ENCODE measurements at regions not wholly inside any gene's neighbourhood (a gene's known extent, or its start where the extent isn't known, plus 50 kb on each side); places are given as distances from the start of the nearest gene placed in this dataset.
"Not testable (repeated sequence)": the region's sequence is repeated elsewhere in the genome, so short reads cannot be mapped to it uniquely, and the experiment has no call there.

GRCh38 chrX:50967736-50968135 lies 57.2 kb downstream of the BMP15 start:
- DNase-seq (ENCODE audit: low spot score) = no peak

GRCh38 chrX:50968871-50969635 lies 58.5 kb downstream of the BMP15 start:
- not testable (repeated sequence) for DNase-seq (ENCODE audit: low spot score)

- no peak for DNase-seq (ENCODE audit: low spot score)
These were observed 60.9 kb downstream of the BMP15 start for GRCh38 chrX:50971395-50971794.

GRCh38 chrX:50973199-50973598 lies 62.7 kb downstream of the BMP15 start:
- DNase-seq (ENCODE audit: low spot score) = no peak

GRCh38 chrX:50978920-50979682 lies 68.6 kb downstream of the BMP15 start:
- DNase-seq (ENCODE audit: low spot score) = no peak

- DNase-seq (ENCODE audit: low spot score) = no peak
These were observed 69.7 kb downstream of the BMP15 start for GRCh38 chrX:50980251-50980650.

GRCh38 chrX:50988649-50989048 lies 78.1 kb downstream of the BMP15 start:
- peak; percentile 15 for DNase-seq (ENCODE audit: low spot score)

GRCh38 chrX:50996930-50997329 lies 86.4 kb downstream of the BMP15 start:
- DNase-seq (ENCODE audit: low spot score) = no peak

GRCh38 chrX:51000384-51000783 lies 89.8 kb downstream of the BMP15 start:
- DNase-seq (ENCODE audit: low spot score) = not testable (repeated sequence)

GRCh38 chrX:51001733-51002632 lies 91.4 kb downstream of the BMP15 start:
- DNase-seq (ENCODE audit: low spot score) = not testable (repeated sequence)

GRCh38 chrX:51006064-51006463 lies 95.5 kb downstream of the BMP15 start:
- no peak for DNase-seq (ENCODE audit: low spot score)

GRCh38 chrX:51024106-51024696 lies 113.7 kb downstream of the BMP15 start:
- no peak for DNase-seq (ENCODE audit: low spot score)

- DNase-seq (ENCODE audit: low spot score) = no peak
These were observed 116.3 kb downstream of the BMP15 start for GRCh38 chrX:51026862-51027261.

GRCh38 chrX:51035746-51036145 lies 125.2 kb downstream of the BMP15 start:
- DNase-seq (ENCODE audit: low spot score) = no peak

- no peak for DNase-seq (ENCODE audit: low spot score)
These were observed 137.4 kb downstream of the BMP15 start for GRCh38 chrX:51047950-51048349.

GRCh38 chrX:51053741-51054140 lies 143.2 kb downstream of the BMP15 start:
- DNase-seq (ENCODE audit: low spot score) = no peak

- DNase-seq (ENCODE audit: low spot score) = no peak
These were observed 187.5 kb downstream of the BMP15 start for GRCh38 chrX:51098046-51098445.

- DNase-seq (ENCODE audit: low spot score) = not testable (repeated sequence)
These were observed 208.8 kb downstream of the BMP15 start for GRCh38 chrX:51119058-51119926.

- not testable (repeated sequence) for DNase-seq (ENCODE audit: low spot score)
These were observed 206.9 kb upstream of the NUDT10 start for GRCh38 chrX:51125743-51126142.

GRCh38 chrX:51144828-51145442 lies 187.7 kb upstream of the NUDT10 start:
- peak; percentile 46 for DNase-seq (ENCODE audit: low spot score)

All from SK-N-DZ (cell line).